Renal cortical epithelial cell (primary cell): ENCODE measurements at regions not wholly inside any gene's neighbourhood (a gene's known extent, or its start where the extent isn't known, plus 50 kb on each side); places are given as distances from the start of the nearest gene placed in this dataset.

Experiments used
- DNase-seq: peaks from one replicate; pipeline ENCODE4 v3.0.0-alpha.2; 2011; ENCODE audit warnings: low read depth

- DNase-seq: no peak
Measured at GRCh38 chr1:112040891-112041740, 51.6 kb upstream of the KCND3 start.

GRCh38 chr1:112043901-112044300 lies 54.4 kb upstream of the KCND3 start:
- no peak for DNase-seq

- DNase-seq: no peak
Measured at GRCh38 chr1:112044745-112045144, 55.3 kb upstream of the KCND3 start.

- no peak for DNase-seq
Measured at GRCh38 chr1:112046630-112047029, 57.2 kb upstream of the KCND3 start.

- DNase-seq: no peak
Measured at GRCh38 chr1:112048421-112048820, 59.0 kb upstream of the KCND3 start.

GRCh38 chr1:112054510-112054909 lies 65.0 kb upstream of the KCND3 start:
- no peak for DNase-seq

- DNase-seq: no peak
Measured at GRCh38 chr1:112056354-112056753, 66.9 kb upstream of the KCND3 start.

- no peak for DNase-seq
Measured at GRCh38 chr1:112057736-112058135, 68.3 kb upstream of the KCND3 start.

- DNase-seq: no peak
Measured at GRCh38 chr1:112058815-112059450, 69.5 kb upstream of the KCND3 start.

GRCh38 chr1:112059679-112060078 lies 70.2 kb upstream of the KCND3 start:
- DNase-seq: no peak

- DNase-seq: no peak
Measured at GRCh38 chr1:112060261-112060660, 70.8 kb upstream of the KCND3 start.

- DNase-seq: no peak
Measured at GRCh38 chr1:112061056-112061455, 71.6 kb upstream of the KCND3 start.

GRCh38 chr1:112061901-112062320 lies 72.4 kb upstream of the KCND3 start:
- no peak for DNase-seq

- DNase-seq: no peak
Measured at GRCh38 chr1:112063781-112064728, 74.6 kb upstream of the KCND3 start.

- DNase-seq: no peak
Measured at GRCh38 chr1:112067989-112068388, 78.5 kb upstream of the KCND3 start.

- no peak for DNase-seq
Measured at GRCh38 chr1:112070677-112071076, 81.2 kb upstream of the KCND3 start.

- DNase-seq: no peak
Measured at GRCh38 chr1:112074711-112075110, 85.2 kb upstream of the KCND3 start.

GRCh38 chr1:112075566-112075965 lies 86.1 kb upstream of the KCND3 start:
- DNase-seq: no peak

GRCh38 chr1:112079446-112079845 lies 90.0 kb upstream of the KCND3 start:
- DNase-seq: no peak

GRCh38 chr1:112083487-112083886 lies 94.0 kb upstream of the KCND3 start:
- peak; percentile 18 for DNase-seq

- DNase-seq: no peak
Measured at GRCh38 chr1:112092656-112093371, 103.3 kb upstream of the KCND3 start.

GRCh38 chr1:112093372-112093694 lies 103.9 kb upstream of the KCND3 start:
- no peak for DNase-seq
